ENCODE measurements at regions not wholly inside any gene's neighbourhood (a gene's known extent, or its start where the extent isn't known, plus 50 kb on each side); places are given as distances from the start of the nearest gene placed in this dataset.

DNA sequence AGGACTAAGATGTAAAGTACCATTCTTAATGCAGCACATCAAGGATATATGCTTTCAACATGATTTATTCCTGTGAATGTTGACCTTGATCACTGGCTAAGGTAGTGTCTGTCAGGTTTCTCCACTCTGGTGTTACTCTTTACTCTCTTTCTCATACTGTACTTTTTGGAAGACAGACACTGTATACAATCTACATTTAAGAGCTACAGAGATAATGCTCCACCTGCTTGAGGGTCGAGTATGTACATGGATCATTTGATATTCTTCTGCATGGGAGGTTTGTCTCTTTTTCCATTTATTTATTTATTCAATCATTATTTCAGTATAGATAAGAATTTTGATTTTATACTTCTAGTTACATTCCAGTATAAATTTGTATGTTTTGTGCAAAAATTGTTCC lies 199.5 kb upstream of the RGPD4 start:
- TF ChIP-seq, protein P1, sequence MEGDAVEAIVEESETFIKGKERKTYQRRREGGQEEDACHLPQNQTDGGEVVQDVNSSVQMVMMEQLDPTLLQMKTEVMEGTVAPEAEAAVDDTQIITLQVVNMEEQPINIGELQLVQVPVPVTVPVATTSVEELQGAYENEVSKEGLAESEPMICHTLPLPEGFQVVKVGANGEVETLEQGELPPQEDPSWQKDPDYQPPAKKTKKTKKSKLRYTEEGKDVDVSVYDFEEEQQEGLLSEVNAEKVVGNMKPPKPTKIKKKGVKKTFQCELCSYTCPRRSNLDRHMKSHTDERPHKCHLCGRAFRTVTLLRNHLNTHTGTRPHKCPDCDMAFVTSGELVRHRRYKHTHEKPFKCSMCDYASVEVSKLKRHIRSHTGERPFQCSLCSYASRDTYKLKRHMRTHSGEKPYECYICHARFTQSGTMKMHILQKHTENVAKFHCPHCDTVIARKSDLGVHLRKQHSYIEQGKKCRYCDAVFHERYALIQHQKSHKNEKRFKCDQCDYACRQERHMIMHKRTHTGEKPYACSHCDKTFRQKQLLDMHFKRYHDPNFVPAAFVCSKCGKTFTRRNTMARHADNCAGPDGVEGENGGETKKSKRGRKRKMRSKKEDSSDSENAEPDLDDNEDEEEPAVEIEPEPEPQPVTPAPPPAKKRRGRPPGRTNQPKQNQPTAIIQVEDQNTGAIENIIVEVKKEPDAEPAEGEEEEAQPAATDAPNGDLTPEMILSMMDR (conservative IDR thresholded peaks at IDR 0.05; ENCODE audit: control insufficient read depth, insufficient read depth, low read depth, low read length), result no peak
- no peak overlapping the region for H3K4me3 ChIP-seq (ENCODE audit: control insufficient read depth, low read depth, low read length)
- DNase-seq (ENCODE audit: low read depth), result no peak

DNA sequence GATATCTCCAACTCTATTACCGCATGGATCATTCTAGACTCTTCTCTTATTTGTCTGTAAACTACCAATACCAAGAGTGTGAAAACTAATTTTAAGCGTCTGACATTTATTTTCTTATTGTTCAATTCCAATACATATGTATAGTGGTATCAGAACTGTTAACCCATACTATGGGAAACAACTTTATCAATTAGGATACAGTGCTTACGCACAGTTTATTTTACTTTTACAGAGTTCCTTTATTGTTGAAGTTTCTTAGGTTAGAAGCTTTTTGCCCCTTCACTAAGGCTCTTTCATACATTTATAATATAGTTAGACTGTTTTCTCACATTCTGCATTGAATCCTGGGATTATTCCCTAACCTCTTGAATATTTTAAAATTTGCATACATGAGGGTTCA lies 198.8 kb upstream of the RGPD4 start:
- no peak for DNase-seq (ENCODE audit: low read depth)
- TF ChIP-seq, protein P1 (conservative IDR thresholded peaks at IDR 0.05; ENCODE audit: control insufficient read depth, insufficient read depth, low read depth, low read length), result no peak
- H3K4me3 ChIP-seq (ENCODE audit: control insufficient read depth, low read depth, low read length), result no peak overlapping the region

- no peak overlapping the region for H3K4me3 ChIP-seq (ENCODE audit: control insufficient read depth, low read depth, low read length)
- DNase-seq (ENCODE audit: low read depth), result peak; percentile 97
- TF ChIP-seq, protein P1 (conservative IDR thresholded peaks at IDR 0.05; ENCODE audit: control insufficient read depth, insufficient read depth, low read depth, low read length), result no peak
These were observed 193.0 kb upstream of the RGPD4 start for GRCh38 chr2:107633580-107634147.

DNA sequence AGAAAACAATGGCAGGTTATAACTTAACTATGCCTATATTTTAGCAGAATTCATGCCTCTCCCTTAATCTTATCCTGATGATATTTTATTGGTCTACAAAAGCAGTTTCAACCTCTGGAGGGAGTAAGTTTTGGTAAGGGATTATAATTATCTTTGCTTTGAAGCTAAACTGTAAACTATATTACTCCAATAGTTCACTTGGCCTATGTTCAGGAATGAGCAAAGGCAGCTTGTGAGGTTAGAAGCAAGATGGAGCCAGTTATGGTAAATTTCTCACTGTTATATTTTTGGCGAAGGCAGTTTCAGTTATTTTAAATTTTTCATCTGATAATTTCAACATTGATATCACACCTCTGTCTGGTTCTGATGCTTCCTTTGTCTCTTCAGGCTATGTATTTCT lies 192.5 kb upstream of the RGPD4 start:
- DNase-seq (ENCODE audit: low read depth), result no peak
- no peak overlapping the region for H3K4me3 ChIP-seq (ENCODE audit: control insufficient read depth, low read depth, low read length)
- TF ChIP-seq, protein P1 (conservative IDR thresholded peaks at IDR 0.05; ENCODE audit: control insufficient read depth, insufficient read depth, low read depth, low read length), result no peak

GRCh38 chr2:107635883-107636282 lies 190.8 kb upstream of the RGPD4 start:
- peak; percentile 98 for DNase-seq (ENCODE audit: low read depth)
- no peak overlapping the region for H3K4me3 ChIP-seq (ENCODE audit: control insufficient read depth, low read depth, low read length)
- TF ChIP-seq, protein P1 (conservative IDR thresholded peaks at IDR 0.05; ENCODE audit: control insufficient read depth, insufficient read depth, low read depth, low read length), result no peak

GRCh38 chr2:107645586-107645985 lies 181.1 kb upstream of the RGPD4 start:
- TF ChIP-seq, protein P1 (conservative IDR thresholded peaks at IDR 0.05; ENCODE audit: control insufficient read depth, insufficient read depth, low read depth, low read length), result no peak
- H3K4me3 ChIP-seq (ENCODE audit: control insufficient read depth, low read depth, low read length), result no peak overlapping the region
- DNase-seq (ENCODE audit: low read depth), result no peak

Measured in fibroblast of mammary gland (primary cell).